ENCODE measurements at regions not wholly inside any gene's neighbourhood (a gene's known extent, or its start where the extent isn't known, plus 50 kb on each side); places are given as distances from the start of the nearest gene placed in this dataset.

- intact Hi-C loops (cut with micrococcal nuclease; ENCODE audit: unreplicated experiment), result no loop called here
- Histone ChIP-seq H3K27me3 (replicated peaks; ENCODE audit: insufficient read depth, low read depth, low read length, poor library complexity) (peaks cover 12% of the 10 kb centered on the region), H3K9me3 (ENCODE audit: low read depth, low read length, poor library complexity, severe bottlenecking) (no peaks in the 10 kb centered on the region), H3K36me3 (ENCODE audit: insufficient read depth, low read length, poor library complexity, severe bottlenecking) (no peaks in the 10 kb centered on the region), H3K27ac (ENCODE audit: low read depth, low read length, poor library complexity, severe bottlenecking) (no peak overlapping the region), H3K4me1 (ENCODE audit: insufficient read depth, low read length, poor library complexity, severe bottlenecking) (no peaks in the 10 kb centered on the region), H3K4me3 (ENCODE audit: low read depth, low read length, poor library complexity, severe bottlenecking) (no peak overlapping the region)
- TF ChIP-seq EZH2 (IDR thresholded peaks at IDR 0.05; ENCODE audit: borderline replicate concordance, low read depth, low read length, poor library complexity, severe bottlenecking), result no peak
- no peak for TF ChIP-seq CTCF (conservative IDR thresholded peaks at IDR 0.05; ENCODE audit: low read depth, low read length)
- POLR2A ChIA-PET (ENCODE audit: low non-redundant PET), result no interaction called here
- CTCF ChIA-PET, result no interaction called here
- DNase-seq (ENCODE audit: low spot score), result no peak
- no TSS peak for BruUV-seq (replicated peaks)
Measured at GRCh38 chr1:113279776-113280391, 110.4 kb upstream of the MAGI3 start.

- no peaks in the 10 kb centered on the region for H3K36me3 ChIP-seq (ENCODE audit: insufficient read depth, low read length, poor library complexity, severe bottlenecking)
- H3K27ac ChIP-seq (ENCODE audit: low read depth, low read length, poor library complexity, severe bottlenecking), result no peak overlapping the region
- TF ChIP-seq EZH2 (IDR thresholded peaks at IDR 0.05; ENCODE audit: borderline replicate concordance, low read depth, low read length, poor library complexity, severe bottlenecking), result no peak
- no peak for TF ChIP-seq CTCF (conservative IDR thresholded peaks at IDR 0.05; ENCODE audit: low read depth, low read length)
- H3K27me3 ChIP-seq (replicated peaks; ENCODE audit: insufficient read depth, low read depth, low read length, poor library complexity), result peaks cover 10% of the 10 kb centered on the region
- DNase-seq (ENCODE audit: low spot score), result no peak
- no peak overlapping the region for H3K4me3 ChIP-seq (ENCODE audit: low read depth, low read length, poor library complexity, severe bottlenecking)
- intact Hi-C loops (cut with micrococcal nuclease; ENCODE audit: unreplicated experiment), result no loop called here
- H3K4me1 ChIP-seq (ENCODE audit: insufficient read depth, low read length, poor library complexity, severe bottlenecking), result no peaks in the 10 kb centered on the region
- no TSS peak for BruUV-seq (replicated peaks)
- no peaks in the 10 kb centered on the region for H3K9me3 ChIP-seq (ENCODE audit: low read depth, low read length, poor library complexity, severe bottlenecking)
- CTCF ChIA-PET, result no interaction called here
- POLR2A ChIA-PET (ENCODE audit: low non-redundant PET), result no interaction called here
Measured at GRCh38 chr1:113280581-113280980, 109.7 kb upstream of the MAGI3 start.

GRCh38 chr1:113281550-113281949 lies 108.8 kb upstream of the MAGI3 start:
- no peaks in the 10 kb centered on the region for H3K4me1 ChIP-seq (ENCODE audit: insufficient read depth, low read length, poor library complexity, severe bottlenecking)
- peaks cover 10% of the 10 kb centered on the region for H3K27me3 ChIP-seq (replicated peaks; ENCODE audit: insufficient read depth, low read depth, low read length, poor library complexity)
- ChIA-PET CTCF (no interaction called here), POLR2A (ENCODE audit: low non-redundant PET) (no interaction called here)
- no peak overlapping the region for H3K4me3 ChIP-seq (ENCODE audit: low read depth, low read length, poor library complexity, severe bottlenecking)
- no peaks in the 10 kb centered on the region for H3K36me3 ChIP-seq (ENCODE audit: insufficient read depth, low read length, poor library complexity, severe bottlenecking)
- TF ChIP-seq CTCF (conservative IDR thresholded peaks at IDR 0.05; ENCODE audit: low read depth, low read length), result no peak
- no peaks in the 10 kb centered on the region for H3K9me3 ChIP-seq (ENCODE audit: low read depth, low read length, poor library complexity, severe bottlenecking)
- no TSS peak for BruUV-seq (replicated peaks)
- no peak for DNase-seq (ENCODE audit: low spot score)
- H3K27ac ChIP-seq (ENCODE audit: low read depth, low read length, poor library complexity, severe bottlenecking), result no peak overlapping the region
- intact Hi-C loops (cut with micrococcal nuclease; ENCODE audit: unreplicated experiment), result no loop called here
